ENCODE measurements at regions not wholly inside any gene's neighbourhood (a gene's known extent, or its start where the extent isn't known, plus 50 kb on each side); places are given as distances from the start of the nearest gene placed in this dataset.

- DNase-seq, result peak in 1 of 3 experiments; percentile 65
These were observed 330.3 kb upstream of the FAM241A start for GRCh38 chr4:111814961-111815360.

- DNase-seq, result no peak
These were observed 323.9 kb upstream of the FAM241A start for GRCh38 chr4:111821342-111821741.

GRCh38 chr4:111836601-111837000 lies 308.7 kb upstream of the FAM241A start:
- no peak for DNase-seq

GRCh38 chr4:111837761-111838160 lies 307.5 kb upstream of the FAM241A start:
- no peak for DNase-seq

- no peak for DNase-seq
These were observed 306.8 kb upstream of the FAM241A start for GRCh38 chr4:111838406-111838930.

- no peak for DNase-seq
These were observed 306.1 kb upstream of the FAM241A start for GRCh38 chr4:111839141-111839540.

- DNase-seq, result no peak
These were observed 302.9 kb upstream of the FAM241A start for GRCh38 chr4:111842336-111842735.

GRCh38 chr4:111847296-111848008 lies 297.8 kb upstream of the FAM241A start:
- DNase-seq, result peak in 1 of 3 experiments; percentile 39

GRCh38 chr4:111849746-111850284 lies 295.4 kb upstream of the FAM241A start:
- DNase-seq, result no peak

GRCh38 chr4:111854494-111855087 lies 290.7 kb upstream of the FAM241A start:
- peak; percentile 5 to 81 (median 50) for DNase-seq

GRCh38 chr4:111855308-111855707 lies 289.9 kb upstream of the FAM241A start:
- no peak for DNase-seq

GRCh38 chr4:111864066-111864465 lies 281.2 kb upstream of the FAM241A start:
- DNase-seq, result no peak

GRCh38 chr4:111869339-111869738 lies 275.9 kb upstream of the FAM241A start:
- no peak for DNase-seq

- no peak for DNase-seq
These were observed 273.5 kb upstream of the FAM241A start for GRCh38 chr4:111871802-111872201.

- DNase-seq, result no peak
These were observed 271.5 kb upstream of the FAM241A start for GRCh38 chr4:111873801-111874200.

GRCh38 chr4:111879539-111879938 lies 265.7 kb upstream of the FAM241A start:
- DNase-seq, result peak in 2 of 3 experiments; percentile 66 to 91

GRCh38 chr4:111880116-111880515 lies 265.1 kb upstream of the FAM241A start:
- DNase-seq, result peak in 1 of 3 experiments; percentile 46

- peak; percentile 70 to 99 (median 91) for DNase-seq
These were observed 261.7 kb upstream of the FAM241A start for GRCh38 chr4:111883557-111883999.

- no peak for DNase-seq
These were observed 254.8 kb upstream of the FAM241A start for GRCh38 chr4:111890412-111890811.

GRCh38 chr4:111905511-111905910 lies 239.7 kb upstream of the FAM241A start:
- no peak for DNase-seq

- DNase-seq, result no peak
These were observed 225.6 kb upstream of the FAM241A start for GRCh38 chr4:111919639-111920038.

GRCh38 chr4:111921714-111922113 lies 223.5 kb upstream of the FAM241A start:
- peak in 1 of 3 experiments; percentile 36 for DNase-seq

- no peak for DNase-seq
These were observed 221.5 kb upstream of the FAM241A start for GRCh38 chr4:111923786-111924185.

- DNase-seq, result no peak
These were observed 220.6 kb upstream of the FAM241A start for GRCh38 chr4:111924696-111925095.

Data from NCI-H1417 (cell line).